Neural progenitor cell (in vitro differentiated cells): ENCODE measurements at regions not wholly inside any gene's neighbourhood (a gene's known extent, or its start where the extent isn't known, plus 50 kb on each side); places are given as distances from the start of the nearest gene placed in this dataset.

ENCODE experiments used
- EZH2 ChIP-seq: fragments of 200-600 bp; sonication (generic); IDR thresholded peaks from 2 replicates; pipeline ENCODE4 v1.6.1; 2017; ENCODE audit warnings: antibody characterized with exemption, mild to moderate bottlenecking, moderate library complexity
- TF ChIP-seq, protein P1 (sequence below): fragments of 200-600 bp; sonication (generic); IDR thresholded peaks from 2 replicates; pipeline ENCODE4 v1.5.1; 2017; ENCODE audit warnings: antibody characterized with exemption, mild to moderate bottlenecking

DNA sequence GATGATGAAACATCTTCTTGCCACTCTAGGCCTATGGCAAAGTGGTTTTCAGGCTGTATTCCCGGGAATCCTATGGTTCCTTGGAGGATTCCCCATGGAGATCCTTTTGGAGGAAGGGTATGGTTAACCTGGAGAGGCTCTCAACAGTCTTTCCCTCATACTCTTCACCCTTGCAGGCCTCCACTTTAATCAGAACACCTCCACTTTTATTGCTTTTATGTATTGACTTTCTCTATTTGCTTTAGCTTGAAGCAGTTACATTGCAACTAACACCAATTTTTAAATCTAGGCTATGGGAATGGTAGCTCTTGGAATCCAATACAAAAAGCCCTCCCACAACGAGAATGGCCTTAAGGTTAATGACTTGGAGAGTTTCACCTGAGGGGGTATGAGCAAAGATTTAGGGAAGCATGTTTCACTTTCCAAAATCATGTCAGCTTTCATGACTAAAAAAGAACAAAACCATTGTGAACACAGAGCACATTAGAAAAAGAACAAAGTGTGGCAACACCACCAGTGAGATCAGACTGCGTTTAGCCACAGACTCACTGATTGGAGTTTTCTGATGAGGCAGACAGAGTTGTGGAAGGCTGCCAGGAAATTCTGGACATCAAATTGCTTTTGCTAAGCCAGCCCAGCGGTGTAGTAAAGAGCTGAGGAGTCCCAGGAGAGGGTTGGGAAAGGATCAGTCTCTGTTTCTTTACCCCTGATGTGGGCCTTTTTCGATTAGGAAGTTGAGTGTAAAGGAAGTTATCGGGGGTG is 130.4 kb upstream of the BMPER start:
- TF ChIP-seq, protein P1, sequence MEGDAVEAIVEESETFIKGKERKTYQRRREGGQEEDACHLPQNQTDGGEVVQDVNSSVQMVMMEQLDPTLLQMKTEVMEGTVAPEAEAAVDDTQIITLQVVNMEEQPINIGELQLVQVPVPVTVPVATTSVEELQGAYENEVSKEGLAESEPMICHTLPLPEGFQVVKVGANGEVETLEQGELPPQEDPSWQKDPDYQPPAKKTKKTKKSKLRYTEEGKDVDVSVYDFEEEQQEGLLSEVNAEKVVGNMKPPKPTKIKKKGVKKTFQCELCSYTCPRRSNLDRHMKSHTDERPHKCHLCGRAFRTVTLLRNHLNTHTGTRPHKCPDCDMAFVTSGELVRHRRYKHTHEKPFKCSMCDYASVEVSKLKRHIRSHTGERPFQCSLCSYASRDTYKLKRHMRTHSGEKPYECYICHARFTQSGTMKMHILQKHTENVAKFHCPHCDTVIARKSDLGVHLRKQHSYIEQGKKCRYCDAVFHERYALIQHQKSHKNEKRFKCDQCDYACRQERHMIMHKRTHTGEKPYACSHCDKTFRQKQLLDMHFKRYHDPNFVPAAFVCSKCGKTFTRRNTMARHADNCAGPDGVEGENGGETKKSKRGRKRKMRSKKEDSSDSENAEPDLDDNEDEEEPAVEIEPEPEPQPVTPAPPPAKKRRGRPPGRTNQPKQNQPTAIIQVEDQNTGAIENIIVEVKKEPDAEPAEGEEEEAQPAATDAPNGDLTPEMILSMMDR: no peak
- TF ChIP-seq EZH2: no peak
